GM12892 (cell line): ENCODE measurements at regions not wholly inside any gene's neighbourhood (a gene's known extent, or its start where the extent isn't known, plus 50 kb on each side); places are given as distances from the start of the nearest gene placed in this dataset.

ENCODE experiments used
- POLR2A ChIP-seq: IDR thresholded peaks from 2 replicates; pipeline ENCODE4 v1.6.1; 2011; ENCODE audit warnings: low read depth, low read length, control low read depth
- TAF1 ChIP-seq: IDR thresholded peaks from 2 replicates; pipeline ENCODE4 v1.6.1; 2011; ENCODE audit warnings: low read depth, mild to moderate bottlenecking, control low read depth, low read length, borderline replicate concordance

DNA sequence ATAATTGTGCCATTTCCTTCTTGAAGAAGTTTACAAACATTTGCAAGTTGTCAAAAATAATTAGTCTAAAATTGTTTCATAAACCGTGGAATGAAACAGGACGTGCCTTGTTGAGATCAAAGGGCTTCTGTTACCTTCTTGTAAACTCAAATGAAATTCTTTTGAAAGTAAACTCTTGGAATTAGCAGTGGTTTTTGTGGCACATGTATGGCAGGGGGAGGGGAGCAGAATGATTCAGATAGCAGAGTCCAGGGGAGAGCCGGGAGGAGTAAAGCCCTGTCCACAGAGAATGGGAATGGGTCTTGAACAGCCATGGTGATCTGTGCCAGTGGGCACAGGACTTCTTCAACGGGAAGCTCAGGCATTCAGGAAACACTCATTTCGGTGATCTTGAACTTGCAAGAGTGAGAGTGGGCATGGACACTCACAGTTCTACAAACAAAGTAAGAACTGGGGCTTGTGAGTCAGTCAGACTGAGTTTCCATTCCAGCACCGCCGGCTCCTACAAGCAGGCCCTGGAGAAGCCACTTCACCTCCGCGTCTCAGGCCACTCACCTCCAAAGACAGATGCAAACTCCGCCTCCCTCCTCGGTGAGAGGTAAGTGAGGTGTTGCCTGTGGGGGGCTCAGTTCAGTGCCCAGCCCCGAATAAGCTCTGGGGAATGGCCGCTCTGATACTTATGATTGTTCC is 143.1 kb downstream of the CDH26 start:
- TF ChIP-seq POLR2A (no peak), TAF1 (no peak)
